IMR-90 (cell line): ENCODE measurements at regions not wholly inside any gene's neighbourhood (a gene's known extent, or its start where the extent isn't known, plus 50 kb on each side); places are given as distances from the start of the nearest gene placed in this dataset.

ENCODE experiments used
- RAD21 ChIP-seq: IDR thresholded peaks from 2 replicates; pipeline ENCODE4 v1.6.1; 2012; ENCODE audit warnings: low read length, improper control_type of control experiment
- TF ChIP-seq, protein P1 (sequence below): conservative IDR thresholded peaks from 2 replicates; pipeline ENCODE4 v1.5.1; 2012; ENCODE audit warnings: mild to moderate bottlenecking, low read depth, low read length, improper control_type of control experiment
- TF ChIP-seq, protein P2 (sequence below): fragments of 150-350 bp; IDR thresholded peaks from 2 replicates; pipeline ENCODE4 v1.6.1; 2017; ENCODE audit warnings: mild to moderate bottlenecking, antibody characterized with exemption, low read length, low read depth

DNA sequence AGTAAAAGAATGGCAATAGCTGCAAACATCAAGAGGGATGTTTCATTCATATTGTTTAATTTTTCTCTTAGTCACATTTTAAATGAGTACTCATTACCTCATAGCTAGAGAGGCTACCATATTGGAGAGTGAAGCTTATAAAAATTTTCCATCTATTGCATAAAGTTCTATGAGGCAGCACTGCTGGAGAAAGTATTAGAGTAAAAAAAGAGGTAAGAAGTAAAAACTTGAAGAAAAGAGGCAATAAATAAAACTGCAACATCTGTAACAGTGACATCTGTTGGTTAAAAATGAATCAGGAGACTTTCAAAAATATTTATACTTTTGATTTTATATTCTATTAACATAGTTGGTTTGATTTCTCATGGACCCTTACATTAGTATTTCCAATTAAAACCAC, 284.5 kb upstream of the SEMA3D start:
- TF ChIP-seq, protein P1, sequence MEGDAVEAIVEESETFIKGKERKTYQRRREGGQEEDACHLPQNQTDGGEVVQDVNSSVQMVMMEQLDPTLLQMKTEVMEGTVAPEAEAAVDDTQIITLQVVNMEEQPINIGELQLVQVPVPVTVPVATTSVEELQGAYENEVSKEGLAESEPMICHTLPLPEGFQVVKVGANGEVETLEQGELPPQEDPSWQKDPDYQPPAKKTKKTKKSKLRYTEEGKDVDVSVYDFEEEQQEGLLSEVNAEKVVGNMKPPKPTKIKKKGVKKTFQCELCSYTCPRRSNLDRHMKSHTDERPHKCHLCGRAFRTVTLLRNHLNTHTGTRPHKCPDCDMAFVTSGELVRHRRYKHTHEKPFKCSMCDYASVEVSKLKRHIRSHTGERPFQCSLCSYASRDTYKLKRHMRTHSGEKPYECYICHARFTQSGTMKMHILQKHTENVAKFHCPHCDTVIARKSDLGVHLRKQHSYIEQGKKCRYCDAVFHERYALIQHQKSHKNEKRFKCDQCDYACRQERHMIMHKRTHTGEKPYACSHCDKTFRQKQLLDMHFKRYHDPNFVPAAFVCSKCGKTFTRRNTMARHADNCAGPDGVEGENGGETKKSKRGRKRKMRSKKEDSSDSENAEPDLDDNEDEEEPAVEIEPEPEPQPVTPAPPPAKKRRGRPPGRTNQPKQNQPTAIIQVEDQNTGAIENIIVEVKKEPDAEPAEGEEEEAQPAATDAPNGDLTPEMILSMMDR = no peak
- TF ChIP-seq, protein P2, sequence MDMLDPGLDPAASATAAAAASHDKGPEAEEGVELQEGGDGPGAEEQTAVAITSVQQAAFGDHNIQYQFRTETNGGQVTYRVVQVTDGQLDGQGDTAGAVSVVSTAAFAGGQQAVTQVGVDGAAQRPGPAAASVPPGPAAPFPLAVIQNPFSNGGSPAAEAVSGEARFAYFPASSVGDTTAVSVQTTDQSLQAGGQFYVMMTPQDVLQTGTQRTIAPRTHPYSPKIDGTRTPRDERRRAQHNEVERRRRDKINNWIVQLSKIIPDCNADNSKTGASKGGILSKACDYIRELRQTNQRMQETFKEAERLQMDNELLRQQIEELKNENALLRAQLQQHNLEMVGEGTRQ = no peak
- TF ChIP-seq RAD21 = no peak
